DND-41 (cell line): ENCODE measurements at regions not wholly inside any gene's neighbourhood (a gene's known extent, or its start where the extent isn't known, plus 50 kb on each side); places are given as distances from the start of the nearest gene placed in this dataset.

Source experiments
- ATAC-seq: fragments of 200-7000 bp; cut with Tn5 transposase; 3 replicates; pipeline ENCODE4 v1.9.1; 2021; ENCODE audit warnings: low read depth; ENCODE audit not compliant: insufficient read depth
- DNase-seq: peaks from one replicate; pipeline ENCODE4 v3.0.0-alpha.2; 2020
- H2AFZ ChIP-seq: 2 replicates; pipeline ENCODE4 v1.6.0; 2012; ENCODE audit warnings: low read depth, low read length
- H3K27ac ChIP-seq: 2 replicates; pipeline ENCODE4 v1.5.1; 2012; ENCODE audit warnings: low read length, inconsistent platforms
- H3K27me3 ChIP-seq: fragments of 200-600 bp; sonication (generic); 2 replicates; pipeline ENCODE4 v1.6.0; 2012; ENCODE audit warnings: low read length, mild to moderate bottlenecking, inconsistent platforms; ENCODE audit not compliant: insufficient read depth, poor library complexity
- H3K36me3 ChIP-seq: 2 replicates; pipeline ENCODE4 v1.5.1; 2012; ENCODE audit warnings: low read length, inconsistent platforms; ENCODE audit not compliant: insufficient read depth
- H3K4me1 ChIP-seq: 2 replicates; pipeline ENCODE4 v1.5.1; 2012; ENCODE audit warnings: mild to moderate bottlenecking, low read length; ENCODE audit not compliant: insufficient read depth
- H3K4me2 ChIP-seq: 2 replicates; pipeline ENCODE4 v1.6.0; 2012; ENCODE audit warnings: mild to moderate bottlenecking, moderate library complexity, low read length, inconsistent platforms; ENCODE audit not compliant: insufficient read depth
- H3K4me3 ChIP-seq, 2 experiments: fragments of 200-600 bp in 1 of 2; shearing (Covaris generic) in 1 of 2; 2 replicates each; pipeline ENCODE4 v1.5.1; 2012 to 2016; ENCODE audit warnings: inconsistent platforms in 2 of 2, low read length in 2 of 2, mild to moderate bottlenecking in 2 of 2, low read depth in 1 of 2, moderate library complexity in 1 of 2
- H3K79me2 ChIP-seq: 2 replicates; pipeline ENCODE4 v1.6.0; 2012; ENCODE audit warnings: low read length, inconsistent platforms; ENCODE audit not compliant: insufficient read depth
- H3K9ac ChIP-seq: 2 replicates; pipeline ENCODE4 v1.6.0; 2012; ENCODE audit warnings: low read depth, mild to moderate bottlenecking, inconsistent platforms, low read length, moderate library complexity
- H3K9me3 ChIP-seq: 2 replicates; pipeline ENCODE4 v1.5.1; 2012; ENCODE audit warnings: low read length, moderate library complexity, mild to moderate bottlenecking, inconsistent platforms; ENCODE audit not compliant: insufficient read depth, severe bottlenecking
- H4K20me1 ChIP-seq: 2 replicates; pipeline ENCODE4 v1.6.0; 2012; ENCODE audit warnings: low read length; ENCODE audit not compliant: insufficient read depth
- CTCF ChIP-seq: IDR thresholded peaks from 2 replicates; pipeline ENCODE4 v1.5.1; 2012; ENCODE audit warnings: borderline replicate concordance, low read length, moderate library complexity, mild to moderate bottlenecking; ENCODE audit not compliant: poor library complexity, severe bottlenecking; ENCODE audit errors: extremely low read depth
- EZH2 ChIP-seq: IDR thresholded peaks from 3 replicates; pipeline ENCODE4 v1.6.1; 2012; ENCODE audit warnings: borderline replicate concordance, low read depth, mild to moderate bottlenecking, moderate library complexity, low read length, inconsistent platforms; ENCODE audit not compliant: severe bottlenecking

GRCh38 chr1:224811564-224811963 is 117.9 kb upstream of the DNAH14 start:
- Histone ChIP-seq H3K4me3 (no peak overlapping the region), H3K27ac (no peak overlapping the region), H3K4me2 (no peak overlapping the region), H3K27me3 (no peaks in the 10 kb centered on the region), H3K9me3 (peaks cover 11% of the 10 kb centered on the region), H3K4me1 (no peaks in the 10 kb centered on the region), H4K20me1 (no peaks in the 10 kb centered on the region), H2AFZ (no peak overlapping the region), H3K36me3 (no peaks in the 10 kb centered on the region), H3K79me2 (no peaks in the 10 kb centered on the region), H3K9ac (no peak overlapping the region)
- ATAC-seq: no peak
- DNase-seq: no peak
- TF ChIP-seq CTCF (no peak), EZH2 (no peak)

- no peak overlapping the region for H3K27ac ChIP-seq
- H3K4me1 ChIP-seq: no peaks in the 10 kb centered on the region
- no peaks in the 10 kb centered on the region for H3K36me3 ChIP-seq
- no peak for DNase-seq
- no peak overlapping the region for H3K4me3 ChIP-seq
- H3K4me2 ChIP-seq: no peak overlapping the region
- H3K9ac ChIP-seq: no peak overlapping the region
- no peaks in the 10 kb centered on the region for H3K27me3 ChIP-seq
- H3K9me3 ChIP-seq: peaks cover 9% of the 10 kb centered on the region
- H4K20me1 ChIP-seq: no peaks in the 10 kb centered on the region
- no peak overlapping the region for H2AFZ ChIP-seq
- TF ChIP-seq CTCF (no peak), EZH2 (no peak)
- no peaks in the 10 kb centered on the region for H3K79me2 ChIP-seq
- ATAC-seq: no peak
Observed at GRCh38 chr1:224815647-224816046, 113.8 kb upstream of the DNAH14 start.

GRCh38 chr1:224816062-224816461 is 113.4 kb upstream of the DNAH14 start:
- no peak overlapping the region for H2AFZ ChIP-seq
- no peak for DNase-seq
- peaks cover 9% of the 10 kb centered on the region for H3K9me3 ChIP-seq
- H3K27me3 ChIP-seq: no peaks in the 10 kb centered on the region
- H3K4me1 ChIP-seq: no peaks in the 10 kb centered on the region
- no peaks in the 10 kb centered on the region for H3K36me3 ChIP-seq
- H3K27ac ChIP-seq: no peak overlapping the region
- H3K4me2 ChIP-seq: no peak overlapping the region
- no peaks in the 10 kb centered on the region for H3K79me2 ChIP-seq
- no peak for ATAC-seq
- H3K9ac ChIP-seq: no peak overlapping the region
- TF ChIP-seq EZH2 (no peak), CTCF (no peak)
- H4K20me1 ChIP-seq: no peaks in the 10 kb centered on the region
- no peak overlapping the region for H3K4me3 ChIP-seq

- no peak overlapping the region for H3K9ac ChIP-seq
- no peaks in the 10 kb centered on the region for H4K20me1 ChIP-seq
- peaks cover 11% of the 10 kb centered on the region for H3K9me3 ChIP-seq
- no peak overlapping the region for H2AFZ ChIP-seq
- ATAC-seq (no peak), DNase-seq (no peak)
- H3K4me2 ChIP-seq: no peak overlapping the region
- no peaks in the 10 kb centered on the region for H3K36me3 ChIP-seq
- H3K4me3 ChIP-seq: no peak overlapping the region
- H3K79me2 ChIP-seq: no peaks in the 10 kb centered on the region
- no peaks in the 10 kb centered on the region for H3K27me3 ChIP-seq
- no peak overlapping the region for H3K27ac ChIP-seq
- H3K4me1 ChIP-seq: no peaks in the 10 kb centered on the region
- no peak for TF ChIP-seq EZH2
- no peak for TF ChIP-seq CTCF
Observed at GRCh38 chr1:224817382-224817781, 112.1 kb upstream of the DNAH14 start.
